ENCODE measurements at regions not wholly inside any gene's neighbourhood (a gene's known extent, or its start where the extent isn't known, plus 50 kb on each side); places are given as distances from the start of the nearest gene placed in this dataset.
"Not testable (repeated sequence)": the region's sequence is repeated elsewhere in the genome, so short reads cannot be mapped to it uniquely, and the experiment has no call there.

GRCh38 chr7:132004529-132004928 is 448.1 kb upstream of the PODXL start:
- TF ChIP-seq POLR2AphosphoS5 (IDR thresholded peaks at IDR 0.05; ENCODE audit: low read depth, low read length) (no peak), POLR2A (IDR thresholded peaks at IDR 0.05; ENCODE audit: low read depth, low read length) (no peak), TAF1 (IDR thresholded peaks at IDR 0.05; ENCODE audit: low read depth, low read length) (no peak), PAX5 (IDR thresholded peaks at IDR 0.05; ENCODE audit: insufficient read depth, low read length, severe bottlenecking) (no peak), SPI1 (IDR thresholded peaks at IDR 0.05; ENCODE audit: low read depth, low read length) (no peak), POU2F2 (IDR thresholded peaks at IDR 0.05; ENCODE audit: low read depth, low read length) (no peak)
- DNase-seq (ENCODE audit: insufficient read length, low spot score) (no peak), FAIRE-seq (no peak)

GRCh38 chr7:132002343-132002968 is 446.0 kb upstream of the PODXL start:
- no peak for FAIRE-seq
- TF ChIP-seq POU2F2 (IDR thresholded peaks at IDR 0.05; ENCODE audit: low read depth, low read length) (no peak), SPI1 (IDR thresholded peaks at IDR 0.05; ENCODE audit: low read depth, low read length) (no peak), POLR2AphosphoS5 (IDR thresholded peaks at IDR 0.05; ENCODE audit: low read depth, low read length) (no peak), TAF1 (IDR thresholded peaks at IDR 0.05; ENCODE audit: low read depth, low read length) (no peak), POLR2A (IDR thresholded peaks at IDR 0.05; ENCODE audit: low read depth, low read length) (no peak)

GRCh38 chr7:132001146-132001545 is 444.7 kb upstream of the PODXL start:
- TF ChIP-seq POLR2AphosphoS5 (IDR thresholded peaks at IDR 0.05; ENCODE audit: low read depth, low read length) (no peak), POLR2A (IDR thresholded peaks at IDR 0.05; ENCODE audit: low read depth, low read length) (no peak), SPI1 (IDR thresholded peaks at IDR 0.05; ENCODE audit: low read depth, low read length) (no peak), POU2F2 (IDR thresholded peaks at IDR 0.05; ENCODE audit: low read depth, low read length) (no peak), PAX5 (IDR thresholded peaks at IDR 0.05; ENCODE audit: insufficient read depth, low read length, severe bottlenecking) (no peak), TAF1 (IDR thresholded peaks at IDR 0.05; ENCODE audit: low read depth, low read length) (no peak)
- DNase-seq (ENCODE audit: insufficient read length, low spot score) (no peak), FAIRE-seq (no peak)

More at GRCh38 chr7:132002343-132002968, 446.0 kb upstream of the PODXL start:
- no peak for DNase-seq (ENCODE audit: insufficient read length, low spot score)

GRCh38 chr7:131999193-131999592 is 442.8 kb upstream of the PODXL start:
- TF ChIP-seq TAF1 (IDR thresholded peaks at IDR 0.05; ENCODE audit: low read depth, low read length) (no peak), POU2F2 (IDR thresholded peaks at IDR 0.05; ENCODE audit: low read depth, low read length) (no peak), SPI1 (IDR thresholded peaks at IDR 0.05; ENCODE audit: low read depth, low read length) (no peak), PAX5 (IDR thresholded peaks at IDR 0.05; ENCODE audit: insufficient read depth, low read length, severe bottlenecking) (no peak), POLR2AphosphoS5 (IDR thresholded peaks at IDR 0.05; ENCODE audit: low read depth, low read length) (no peak)
- no peak for DNase-seq (ENCODE audit: insufficient read length, low spot score)
- no peak for FAIRE-seq

- DNase-seq (ENCODE audit: insufficient read length, low spot score) (no peak), FAIRE-seq (no peak)
- TF ChIP-seq PAX5 (IDR thresholded peaks at IDR 0.05; ENCODE audit: insufficient read depth, low read length, severe bottlenecking) = no peak
- no peak for TF ChIP-seq POLR2AphosphoS5 (IDR thresholded peaks at IDR 0.05; ENCODE audit: low read depth, low read length)
- no peak for TF ChIP-seq SPI1 (IDR thresholded peaks at IDR 0.05; ENCODE audit: low read depth, low read length)
These were observed 438.9 kb upstream of the PODXL start for GRCh38 chr7:131995324-131995723.

GRCh38 chr7:131981069-131981468 is 424.6 kb upstream of the PODXL start:
- FAIRE-seq; DNase-seq (ENCODE audit: insufficient read length, low spot score): not testable (repeated sequence)

GRCh38 chr7:131978118-131978517 is 421.7 kb upstream of the PODXL start:
- not testable (repeated sequence) for FAIRE-seq; DNase-seq (ENCODE audit: insufficient read length, low spot score)

GRCh38 chr7:131976411-131976810 is 420.0 kb upstream of the PODXL start:
- DNase-seq (ENCODE audit: insufficient read length, low spot score) = no peak
- FAIRE-seq = no peak
- no peak for TF ChIP-seq POLR2AphosphoS5 (IDR thresholded peaks at IDR 0.05; ENCODE audit: low read depth, low read length)
- TF ChIP-seq SPI1 (IDR thresholded peaks at IDR 0.05; ENCODE audit: low read depth, low read length) = no peak
- no peak for TF ChIP-seq TAF1 (IDR thresholded peaks at IDR 0.05; ENCODE audit: low read depth, low read length)
- TF ChIP-seq POLR2A (IDR thresholded peaks at IDR 0.05; ENCODE audit: low read depth, low read length) = no peak
- no peak for TF ChIP-seq POU2F2 (IDR thresholded peaks at IDR 0.05; ENCODE audit: low read depth, low read length)
- TF ChIP-seq PAX5 (IDR thresholded peaks at IDR 0.05; ENCODE audit: insufficient read depth, low read length, severe bottlenecking) = no peak

GRCh38 chr7:131974671-131975070 is 418.2 kb upstream of the PODXL start:
- DNase-seq (ENCODE audit: insufficient read length, low spot score) (no peak), FAIRE-seq (no peak)
- TF ChIP-seq POU2F2 (IDR thresholded peaks at IDR 0.05; ENCODE audit: low read depth, low read length) (no peak), TAF1 (IDR thresholded peaks at IDR 0.05; ENCODE audit: low read depth, low read length) (no peak), POLR2AphosphoS5 (IDR thresholded peaks at IDR 0.05; ENCODE audit: low read depth, low read length) (no peak), PAX5 (IDR thresholded peaks at IDR 0.05; ENCODE audit: insufficient read depth, low read length, severe bottlenecking) (no peak), POLR2A (IDR thresholded peaks at IDR 0.05; ENCODE audit: low read depth, low read length) (no peak), SPI1 (IDR thresholded peaks at IDR 0.05; ENCODE audit: low read depth, low read length) (no peak)

GRCh38 chr7:131972251-131972650 is 415.8 kb upstream of the PODXL start:
- no peak for TF ChIP-seq PAX5 (IDR thresholded peaks at IDR 0.05; ENCODE audit: insufficient read depth, low read length, severe bottlenecking)
- no peak for TF ChIP-seq POU2F2 (IDR thresholded peaks at IDR 0.05; ENCODE audit: low read depth, low read length)
- FAIRE-seq (no peak), DNase-seq (ENCODE audit: insufficient read length, low spot score) (no peak)

- no peak for TF ChIP-seq SPI1 (IDR thresholded peaks at IDR 0.05; ENCODE audit: low read depth, low read length)
- TF ChIP-seq POLR2A (IDR thresholded peaks at IDR 0.05; ENCODE audit: low read depth, low read length) = no peak
- no peak for TF ChIP-seq PAX5 (IDR thresholded peaks at IDR 0.05; ENCODE audit: insufficient read depth, low read length, severe bottlenecking)
- TF ChIP-seq POLR2AphosphoS5 (IDR thresholded peaks at IDR 0.05; ENCODE audit: low read depth, low read length) = no peak
- no peak for TF ChIP-seq TAF1 (IDR thresholded peaks at IDR 0.05; ENCODE audit: low read depth, low read length)
- no peak for TF ChIP-seq POU2F2 (IDR thresholded peaks at IDR 0.05; ENCODE audit: low read depth, low read length)
- FAIRE-seq (no peak), DNase-seq (ENCODE audit: insufficient read length, low spot score) (no peak)
These were observed 414.2 kb upstream of the PODXL start for GRCh38 chr7:131970602-131971001.
